ENCODE measurements at regions not wholly inside any gene's neighbourhood (a gene's known extent, or its start where the extent isn't known, plus 50 kb on each side); places are given as distances from the start of the nearest gene placed in this dataset.

- Histone ChIP-seq H3K27ac (ENCODE audit: low read depth in 2 of 2, low read length in 2 of 2) (no peak overlapping the region), H3K27me3 (ENCODE audit: control insufficient read depth, insufficient read depth, low read length) (no peaks in the 10 kb centered on the region), H3K4me1 (ENCODE audit: control insufficient read depth in 2 of 3, insufficient read depth in 2 of 3, low read depth in 1 of 3, low read length in 3 of 3) (no peaks in the 10 kb centered on the region), H3K36me3 (ENCODE audit: control insufficient read depth in 2 of 3, insufficient read depth in 3 of 3, low read length in 3 of 3) (no peaks in the 10 kb centered on the region), H3K9ac (ENCODE audit: low read length in 3 of 3) (no peak overlapping the region), H3K9me3 (ENCODE audit: control insufficient read depth in 2 of 3, insufficient read depth in 1 of 3, low read length in 3 of 3) (no peaks in the 10 kb centered on the region), H3K4me3 (ENCODE audit: low read length in 3 of 3) (no peak overlapping the region)
- intact Hi-C loops (cut with DNase I) = no loop called here
- TF ChIP-seq CTCF (IDR thresholded peaks at IDR 0.05; ENCODE audit: borderline replicate concordance, extremely low read depth, insufficient read depth) = no peak
- FAIRE-seq (no peak), DNase-seq (no peak)
Measured at GRCh38 chr5:27466959-27467358, 428.6 kb upstream of the CDH9 start.

GRCh38 chr5:27465140-27465539 lies 426.8 kb upstream of the CDH9 start:
- Histone ChIP-seq H3K9me3 (ENCODE audit: control insufficient read depth in 2 of 3, insufficient read depth in 1 of 3, low read length in 3 of 3) (no peaks in the 10 kb centered on the region), H3K36me3 (ENCODE audit: control insufficient read depth in 2 of 3, insufficient read depth in 3 of 3, low read length in 3 of 3) (no peaks in the 10 kb centered on the region), H3K4me1 (ENCODE audit: control insufficient read depth in 2 of 3, insufficient read depth in 2 of 3, low read depth in 1 of 3, low read length in 3 of 3) (no peaks in the 10 kb centered on the region), H3K9ac (ENCODE audit: low read length in 3 of 3) (no peak overlapping the region), H3K27me3 (ENCODE audit: control insufficient read depth, insufficient read depth, low read length) (no peaks in the 10 kb centered on the region), H3K27ac (ENCODE audit: low read depth in 2 of 2, low read length in 2 of 2) (no peak overlapping the region), H3K4me3 (ENCODE audit: low read length in 3 of 3) (no peak overlapping the region)
- DNase-seq (no peak), FAIRE-seq (no peak)
- TF ChIP-seq CTCF (IDR thresholded peaks at IDR 0.05; ENCODE audit: borderline replicate concordance, extremely low read depth, insufficient read depth) = no peak
- intact Hi-C loops (cut with DNase I) = no loop called here

DNA sequence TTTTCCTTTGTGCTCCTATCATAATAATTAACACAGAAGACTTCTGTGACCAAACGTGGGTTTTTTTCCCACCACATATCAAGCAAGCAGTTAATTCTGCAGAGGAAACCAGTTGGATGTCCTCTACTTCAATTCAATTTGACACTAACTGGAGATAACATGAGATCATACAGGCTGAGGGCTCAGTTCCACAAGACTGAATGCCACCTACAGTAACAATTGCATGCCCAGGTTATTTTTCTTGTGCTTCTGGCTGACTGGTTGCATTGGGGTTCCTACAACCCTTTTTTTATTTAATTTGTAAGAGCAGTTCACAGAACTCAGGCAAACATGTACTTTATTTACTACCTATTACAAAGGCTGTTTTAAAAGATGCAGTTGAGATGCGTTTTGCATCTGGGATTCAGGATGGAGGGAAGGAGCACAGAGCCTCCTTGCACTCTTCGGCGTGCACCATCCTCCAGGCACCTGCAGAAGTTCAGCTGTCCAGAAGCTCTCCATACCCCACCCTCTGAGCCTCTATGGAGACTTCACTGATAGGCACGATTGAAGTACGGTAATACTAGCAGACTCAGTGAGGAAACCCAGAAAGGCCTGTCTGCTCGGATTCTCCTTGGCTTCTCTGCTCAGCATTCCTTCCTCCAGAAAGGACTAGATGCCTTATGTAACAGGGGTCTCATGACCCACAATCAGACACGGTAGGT lies 425.2 kb upstream of the CDH9 start:
- DNase-seq (no peak), FAIRE-seq (no peak)
- no peak overlapping the region for H3K9ac ChIP-seq (ENCODE audit: low read length in 3 of 3)

More for the DNA sequence above, 425.2 kb upstream of the CDH9 start:
- Histone ChIP-seq H3K27ac (ENCODE audit: low read depth in 2 of 2, low read length in 2 of 2) (no peak overlapping the region), H3K4me1 (ENCODE audit: control insufficient read depth in 2 of 3, insufficient read depth in 2 of 3, low read depth in 1 of 3, low read length in 3 of 3) (no peaks in the 10 kb centered on the region), H3K4me3 (ENCODE audit: low read length in 3 of 3) (no peak overlapping the region), H3K36me3 (ENCODE audit: control insufficient read depth in 2 of 3, insufficient read depth in 3 of 3, low read length in 3 of 3) (no peaks in the 10 kb centered on the region), H3K27me3 (ENCODE audit: control insufficient read depth, insufficient read depth, low read length) (no peaks in the 10 kb centered on the region), H3K9me3 (ENCODE audit: control insufficient read depth in 2 of 3, insufficient read depth in 1 of 3, low read length in 3 of 3) (no peaks in the 10 kb centered on the region)
- no peak for TF ChIP-seq CTCF (IDR thresholded peaks at IDR 0.05; ENCODE audit: borderline replicate concordance, extremely low read depth, insufficient read depth)
- intact Hi-C loops (cut with DNase I) = no loop called here
